ENCODE measurements at regions not wholly inside any gene's neighbourhood (a gene's known extent, or its start where the extent isn't known, plus 50 kb on each side); places are given as distances from the start of the nearest gene placed in this dataset.
A peak's percentile ranks its signal among the peaks of the same experiment; 100 is the strongest.
"Not testable (repeated sequence)": the region's sequence is repeated elsewhere in the genome, so short reads cannot be mapped to it uniquely, and the experiment has no call there.

GRCh38 chr12:47610686-47611252 lies 95.1 kb downstream of the RPAP3 start:
- FAIRE-seq (no peak), DNase-seq (ENCODE audit: insufficient read length, low spot score) (no peak)
- TF ChIP-seq POLR2A (IDR thresholded peaks at IDR 0.05; ENCODE audit: low read depth, low read length) (no peak), POLR2AphosphoS5 (IDR thresholded peaks at IDR 0.05; ENCODE audit: low read depth, low read length) (no peak), POU2F2 (IDR thresholded peaks at IDR 0.05; ENCODE audit: low read depth, low read length) (no peak), SPI1 (IDR thresholded peaks at IDR 0.05; ENCODE audit: low read depth, low read length) (no peak), PAX5 (IDR thresholded peaks at IDR 0.05; ENCODE audit: insufficient read depth, low read length, severe bottlenecking) (no peak), TAF1 (IDR thresholded peaks at IDR 0.05; ENCODE audit: low read depth, low read length) (no peak)

- no peak for FAIRE-seq
- TF ChIP-seq TAF1 (IDR thresholded peaks at IDR 0.05; ENCODE audit: low read depth, low read length) (no peak), PAX5 (IDR thresholded peaks at IDR 0.05; ENCODE audit: insufficient read depth, low read length, severe bottlenecking) (no peak), SPI1 (IDR thresholded peaks at IDR 0.05; ENCODE audit: low read depth, low read length) (no peak), POU2F2 (IDR thresholded peaks at IDR 0.05; ENCODE audit: low read depth, low read length) (no peak), POLR2A (IDR thresholded peaks at IDR 0.05; ENCODE audit: low read depth, low read length) (no peak), POLR2AphosphoS5 (IDR thresholded peaks at IDR 0.05; ENCODE audit: low read depth, low read length) (no peak)
- no peak for DNase-seq (ENCODE audit: insufficient read length, low spot score)
Observed at GRCh38 chr12:47609806-47610205, 96.0 kb downstream of the RPAP3 start.

- DNase-seq (ENCODE audit: insufficient read length, low spot score); FAIRE-seq: not testable (repeated sequence)
Observed at GRCh38 chr12:47608671-47609070, 97.2 kb downstream of the RPAP3 start.

GRCh38 chr12:47604221-47604873 lies 101.5 kb downstream of the RPAP3 start:
- FAIRE-seq: no peak
- no peak for TF ChIP-seq POLR2AphosphoS5 (IDR thresholded peaks at IDR 0.05; ENCODE audit: low read depth, low read length)
- TF ChIP-seq POLR2A (IDR thresholded peaks at IDR 0.05; ENCODE audit: low read depth, low read length): no peak
- TF ChIP-seq PAX5 (IDR thresholded peaks at IDR 0.05; ENCODE audit: insufficient read depth, low read length, severe bottlenecking): no peak
- no peak for TF ChIP-seq TAF1 (IDR thresholded peaks at IDR 0.05; ENCODE audit: low read depth, low read length)
- no peak for TF ChIP-seq POU2F2 (IDR thresholded peaks at IDR 0.05; ENCODE audit: low read depth, low read length)
- TF ChIP-seq SPI1 (IDR thresholded peaks at IDR 0.05; ENCODE audit: low read depth, low read length): no peak
- DNase-seq (ENCODE audit: insufficient read length, low spot score): no peak

GRCh38 chr12:47602949-47603558 lies 102.8 kb downstream of the RPAP3 start:
- FAIRE-seq (no peak), DNase-seq (ENCODE audit: insufficient read length, low spot score) (no peak)
- TF ChIP-seq POU2F2 (IDR thresholded peaks at IDR 0.05; ENCODE audit: low read depth, low read length) (no peak), SPI1 (IDR thresholded peaks at IDR 0.05; ENCODE audit: low read depth, low read length) (no peak), POLR2A (IDR thresholded peaks at IDR 0.05; ENCODE audit: low read depth, low read length) (no peak)

GRCh38 chr12:47602325-47602724 lies 103.5 kb downstream of the RPAP3 start:
- no peak for DNase-seq (ENCODE audit: insufficient read length, low spot score)
- TF ChIP-seq POLR2AphosphoS5 (IDR thresholded peaks at IDR 0.05; ENCODE audit: low read depth, low read length) (no peak), POU2F2 (IDR thresholded peaks at IDR 0.05; ENCODE audit: low read depth, low read length) (no peak), POLR2A (IDR thresholded peaks at IDR 0.05; ENCODE audit: low read depth, low read length) (no peak), TAF1 (IDR thresholded peaks at IDR 0.05; ENCODE audit: low read depth, low read length) (no peak), PAX5 (IDR thresholded peaks at IDR 0.05; ENCODE audit: insufficient read depth, low read length, severe bottlenecking) (no peak), SPI1 (IDR thresholded peaks at IDR 0.05; ENCODE audit: low read depth, low read length) (no peak)
- no peak for FAIRE-seq

- TF ChIP-seq POLR2AphosphoS5 (IDR thresholded peaks at IDR 0.05; ENCODE audit: low read depth, low read length) (no peak), POLR2A (IDR thresholded peaks at IDR 0.05; ENCODE audit: low read depth, low read length) (no peak)
- FAIRE-seq: no peak
Observed at GRCh38 chr12:47601071-47601470, 104.8 kb downstream of the RPAP3 start.

GRCh38 chr12:47591795-47592194 lies 114.0 kb downstream of the RPAP3 start:
- DNase-seq (ENCODE audit: insufficient read length, low spot score) (no peak), FAIRE-seq (no peak)
- TF ChIP-seq SPI1 (IDR thresholded peaks at IDR 0.05; ENCODE audit: low read depth, low read length) (peak; percentile 62), POLR2AphosphoS5 (IDR thresholded peaks at IDR 0.05; ENCODE audit: low read depth, low read length) (no peak)

More at GRCh38 chr12:47601071-47601470, 104.8 kb downstream of the RPAP3 start:
- no peak for DNase-seq (ENCODE audit: insufficient read length, low spot score)

GRCh38 chr12:47591361-47591791 lies 114.5 kb downstream of the RPAP3 start:
- no peak for TF ChIP-seq POLR2AphosphoS5 (IDR thresholded peaks at IDR 0.05; ENCODE audit: low read depth, low read length)
- TF ChIP-seq POLR2A (IDR thresholded peaks at IDR 0.05; ENCODE audit: low read depth, low read length): no peak
- no peak for TF ChIP-seq SPI1 (IDR thresholded peaks at IDR 0.05; ENCODE audit: low read depth, low read length)
- TF ChIP-seq PAX5 (IDR thresholded peaks at IDR 0.05; ENCODE audit: insufficient read depth, low read length, severe bottlenecking): no peak
- TF ChIP-seq TAF1 (IDR thresholded peaks at IDR 0.05; ENCODE audit: low read depth, low read length): no peak
- no peak for TF ChIP-seq POU2F2 (IDR thresholded peaks at IDR 0.05; ENCODE audit: low read depth, low read length)
- DNase-seq (ENCODE audit: insufficient read length, low spot score): no peak
- FAIRE-seq: no peak

- FAIRE-seq (no peak), DNase-seq (ENCODE audit: insufficient read length, low spot score) (no peak)
- TF ChIP-seq PAX5 (IDR thresholded peaks at IDR 0.05; ENCODE audit: insufficient read depth, low read length, severe bottlenecking) (no peak), TAF1 (IDR thresholded peaks at IDR 0.05; ENCODE audit: low read depth, low read length) (no peak), POU2F2 (IDR thresholded peaks at IDR 0.05; ENCODE audit: low read depth, low read length) (no peak), POLR2A (IDR thresholded peaks at IDR 0.05; ENCODE audit: low read depth, low read length) (no peak), POLR2AphosphoS5 (IDR thresholded peaks at IDR 0.05; ENCODE audit: low read depth, low read length) (no peak), SPI1 (IDR thresholded peaks at IDR 0.05; ENCODE audit: low read depth, low read length) (no peak)
Observed at GRCh38 chr12:47590771-47591360, 115.0 kb downstream of the RPAP3 start.
